ENCODE measurements at regions not wholly inside any gene's neighbourhood (a gene's known extent, or its start where the extent isn't known, plus 50 kb on each side); places are given as distances from the start of the nearest gene placed in this dataset.

GRCh38 chr14:97924922-97925613 is 1127.9 kb downstream of the VRK1 start:
- no peak for DNase-seq

- peak; percentile 77 for DNase-seq
Measured at GRCh38 chr14:97930166-97930565, 1133.0 kb downstream of the VRK1 start.

GRCh38 chr14:97931273-97931672 is 1134.1 kb downstream of the VRK1 start:
- no peak for DNase-seq

GRCh38 chr14:97942921-97943320 is 1145.7 kb downstream of the VRK1 start:
- DNase-seq, result no peak

GRCh38 chr14:97943619-97944018 is 1146.4 kb downstream of the VRK1 start:
- no peak for DNase-seq

GRCh38 chr14:97944380-97944779 is 1147.2 kb downstream of the VRK1 start:
- DNase-seq, result no peak

GRCh38 chr14:97945631-97946030 is 1148.4 kb downstream of the VRK1 start:
- DNase-seq, result no peak

GRCh38 chr14:97946240-97946639 is 1149.1 kb downstream of the VRK1 start:
- DNase-seq, result no peak

GRCh38 chr14:97946641-97947040 is 1149.5 kb downstream of the VRK1 start:
- no peak for DNase-seq

- no peak for DNase-seq
Measured at GRCh38 chr14:97948841-97949240, 1151.7 kb downstream of the VRK1 start.

- DNase-seq, result no peak
Measured at GRCh38 chr14:97956581-97957340, 1159.6 kb downstream of the VRK1 start.

GRCh38 chr14:97959251-97959650 is 1162.1 kb downstream of the VRK1 start:
- DNase-seq, result no peak

- DNase-seq, result no peak
Measured at GRCh38 chr14:97960436-97960835, 1163.3 kb downstream of the VRK1 start.

- DNase-seq, result no peak
Measured at GRCh38 chr14:97970222-97970621, 1173.0 kb downstream of the VRK1 start.

GRCh38 chr14:97975216-97975615 is 1178.0 kb downstream of the VRK1 start:
- DNase-seq, result no peak

GRCh38 chr14:97975962-97976361 is 1178.8 kb downstream of the VRK1 start:
- no peak for DNase-seq

- no peak for DNase-seq
Measured at GRCh38 chr14:97976861-97977260, 1179.7 kb downstream of the VRK1 start.

GRCh38 chr14:97977651-97978261 is 1180.6 kb downstream of the VRK1 start:
- DNase-seq, result peak; percentile 99

- DNase-seq, result peak; percentile 88
Measured at GRCh38 chr14:97978341-97978740, 1181.2 kb downstream of the VRK1 start.

GRCh38 chr14:97993508-97994019 is 1196.4 kb downstream of the VRK1 start:
- DNase-seq, result no peak

GRCh38 chr14:97994020-97994531 is 1196.9 kb downstream of the VRK1 start:
- no peak for DNase-seq

- DNase-seq, result no peak
Measured at GRCh38 chr14:97995038-97995437, 1197.9 kb downstream of the VRK1 start.

GRCh38 chr14:97995531-97995930 is 1198.3 kb downstream of the VRK1 start:
- no peak for DNase-seq

GRCh38 chr14:98006008-98006407 is 1208.8 kb downstream of the VRK1 start:
- DNase-seq, result no peak

All from NCI-H2171 (cell line).